Ovary (tissue), 7 donors: ENCODE measurements at regions not wholly inside any gene's neighbourhood (a gene's known extent, or its start where the extent isn't known, plus 50 kb on each side); places are given as distances from the start of the nearest gene placed in this dataset.
A peak's percentile ranks its signal among the peaks of the same experiment; 100 is the strongest.

ENCODE experiments used
- DNase-seq, 5 donors: peaks; one replicate each; pipeline ENCODE4 v3.0.0-alpha.2; 2019 to 2020
- H3K27ac ChIP-seq, 2 donors: fragments of 200-600 bp; one replicate each; pipeline versions ENCODE4 v1.5.1 to v1.8.0; 2019 to 2022
- H3K27me3 ChIP-seq: fragments of 200-600 bp; one replicate; pipeline ENCODE4 v1.8.0; 2022
- H3K36me3 ChIP-seq: fragments of 200-600 bp; sonication (generic); one replicate; pipeline ENCODE4 v1.5.1; 2019
- H3K4me1 ChIP-seq: one replicate; pipeline ENCODE4 v1.8.1; 2013; ENCODE audit warnings: mild to moderate bottlenecking, moderate library complexity; ENCODE audit not compliant: insufficient read depth
- H3K4me3 ChIP-seq: fragments of 200-600 bp; sonication (generic); one replicate; pipeline ENCODE4 v1.5.1; 2017
- H3K9me3 ChIP-seq, 2 donors: fragments of 200-600 bp in 1 of 2; sonication (generic) in 1 of 2; one replicate each; pipeline versions ENCODE4 v1.5.1 to v1.8.1; 2013 to 2019; ENCODE audit warnings: mild to moderate bottlenecking in 1 of 2, moderate library complexity in 1 of 2
- CTCF ChIP-seq, 3 donors: fragments of 450-650 bp in 2 of 3; fragments of 200-600 bp in 1 of 3; IDR thresholded peaks; one replicate each; pipeline versions ENCODE4 v1.5.1 to v1.8.0; 2016 to 2022; ENCODE audit warnings: antibody characterized with exemption in 3 of 3, mild to moderate bottlenecking in 1 of 3
- EP300 ChIP-seq: sonication (generic); formaldehyde crosslinking; IDR thresholded peaks from one replicate; pipeline ENCODE4 v1.6.1; 2017; ENCODE audit warnings: antibody characterized with exemption
- POLR2A ChIP-seq: fragments of 450-650 bp; IDR thresholded peaks from one replicate; pipeline ENCODE4 v1.6.1; 2017; ENCODE audit warnings: antibody characterized with exemption, mild to moderate bottlenecking, moderate library complexity
- WGBS, 3 donors: extraction: QIAGEN DNeasy Blood & Tissue Kit in 1 of 3; methylation state at CpG; one replicate each; pipeline versions ENCODE4 v1.1.5 to v1.1.7; 2013 to 2017; 5-methylcytosine and 5-hydroxymethylcytosine counted together
- intact Hi-C, 4 donors: fragments of 100-400 bp; cut with DNase I; formaldehyde crosslinking; loops; one replicate each; pipeline versions ENCODE4 v1.11.0 to v1.15.1; 2022 to 2023
- donor health status: DM: no; HTN: no; CAD: no; lungs with moderate emphysema.
- donor health status: DM: no; HTN: no; CAD: no.
- donor health status: Bipolar disorder and iron deficiency.
- donor health status: DM: no; HTN: no; CAD: no.
- donor health status: DM: yes; HTN: yes; CAD: no.

GRCh38 chr12:46531804-46532203 lies 159.2 kb upstream of the SLC38A2 start:
- Histone ChIP-seq H3K4me3 (no peak overlapping the region), H3K9me3 (no peaks in the 10 kb centered on the region), H3K27me3 (no peaks in the 10 kb centered on the region), H3K36me3 (no peaks in the 10 kb centered on the region), H3K4me1 (peaks cover 6% of the 10 kb centered on the region), H3K27ac (no peak overlapping the region)
- 96 to 100% (median 97%) methylated on average over 3 of the region's 3 CpGs for WGBS, 3 donors
- intact Hi-C loops, result no loop called here
- no peak for DNase-seq
- no peak for TF ChIP-seq CTCF (IDR thresholded peaks at IDR 0.05)
- TF ChIP-seq POLR2A, result no peak
- TF ChIP-seq EP300, result no peak

- H3K36me3 ChIP-seq, result no peaks in the 10 kb centered on the region
- H3K27me3 ChIP-seq, result no peaks in the 10 kb centered on the region
- intact Hi-C loops, result no loop called here
- no peak overlapping the region for H3K27ac ChIP-seq
- WGBS, 3 donors, result 95 to 96% (median 95%) methylated on average over 6 of the region's 6 CpGs
- peak in 1 of 5 donors; percentile 14 for DNase-seq
- no peak overlapping the region for H3K4me3 ChIP-seq
- peaks cover 7% of the 10 kb centered on the region for H3K4me1 ChIP-seq
- TF ChIP-seq EP300 (no peak), POLR2A (no peak), CTCF (IDR thresholded peaks at IDR 0.05) (no peak)
- no peaks in the 10 kb centered on the region for H3K9me3 ChIP-seq
Observed at GRCh38 chr12:46531059-46531785, 158.6 kb upstream of the SLC38A2 start.

DNA sequence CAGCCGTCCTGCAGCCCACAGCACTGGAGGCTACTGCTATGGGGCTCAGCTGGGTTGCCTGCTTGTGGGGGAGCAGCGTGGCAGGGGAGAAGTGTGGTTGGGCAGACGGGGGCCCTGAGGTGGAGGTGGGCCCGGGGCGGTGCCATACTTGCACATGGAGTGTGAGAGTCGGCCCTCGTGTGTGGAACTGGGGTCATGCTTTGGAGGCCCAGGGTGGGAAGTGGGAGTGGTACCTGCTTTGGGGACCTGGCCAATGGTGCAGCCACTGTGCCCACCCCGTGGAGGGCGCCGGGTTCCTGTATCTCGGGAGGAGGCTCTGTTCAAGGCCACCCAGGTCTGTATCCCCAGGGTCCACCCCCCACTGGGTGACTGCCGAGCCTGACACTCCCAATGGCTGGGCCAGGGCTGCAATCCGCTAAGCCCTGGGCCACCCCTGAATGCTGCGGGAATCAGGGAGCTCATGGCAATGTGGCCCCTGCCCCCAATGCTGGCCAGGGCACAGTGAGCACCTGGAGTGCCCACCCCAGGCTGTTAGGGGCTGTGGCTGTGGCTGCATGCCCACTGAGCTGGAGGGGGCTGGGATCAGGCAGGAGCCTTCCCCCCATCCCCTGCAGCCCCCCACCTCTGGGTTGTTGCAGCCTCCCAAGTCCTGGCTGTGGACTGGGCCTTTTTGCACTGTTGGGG lies 157.9 kb upstream of the SLC38A2 start:
- TF ChIP-seq EP300 (no peak), CTCF (IDR thresholded peaks at IDR 0.05) (no peak), POLR2A (no peak)
- H3K27me3 ChIP-seq, result no peaks in the 10 kb centered on the region
- no peaks in the 10 kb centered on the region for H3K36me3 ChIP-seq
- WGBS, 3 donors, result 94 to 95% (median 94%) methylated on average over 7 to 14 of the region's 14 CpGs
- peaks cover 10% of the 10 kb centered on the region for H3K4me1 ChIP-seq
- peak in 1 of 5 donors; percentile 25 for DNase-seq
- intact Hi-C loops, result no loop called here
- H3K27ac ChIP-seq, result no peak overlapping the region
- no peaks in the 10 kb centered on the region for H3K9me3 ChIP-seq
- H3K4me3 ChIP-seq, result no peak overlapping the region

GRCh38 chr12:46526233-46526632 lies 153.7 kb upstream of the SLC38A2 start:
- 65 to 79% (median 69%) methylated on average over 3 of the region's 3 CpGs for WGBS, 3 donors
- Histone ChIP-seq H3K4me1 (peaks cover 21% of the 10 kb centered on the region), H3K4me3 (no peak overlapping the region), H3K27ac (no peak overlapping the region), H3K27me3 (no peaks in the 10 kb centered on the region), H3K9me3 (no peaks in the 10 kb centered on the region), H3K36me3 (no peaks in the 10 kb centered on the region)
- TF ChIP-seq POLR2A, result no peak
- no peak for TF ChIP-seq EP300
- no peak for TF ChIP-seq CTCF (IDR thresholded peaks at IDR 0.05)
- peak in 1 of 5 donors; percentile 16 for DNase-seq
- intact Hi-C loops, result no loop called here
